ENCODE measurements at regions not wholly inside any gene's neighbourhood (a gene's known extent, or its start where the extent isn't known, plus 50 kb on each side); places are given as distances from the start of the nearest gene placed in this dataset.

GRCh38 chrX:109920868-109921267 is 82.0 kb upstream of the TMEM164 start:
- no peak for TF ChIP-seq CTCF (IDR thresholded peaks at IDR 0.05; ENCODE audit: insufficient read depth, low read depth, low read length)
- no peak for TF ChIP-seq EZH2 (IDR thresholded peaks at IDR 0.05; ENCODE audit: insufficient read depth, low read length)
